ENCODE measurements at regions not wholly inside any gene's neighbourhood (a gene's known extent, or its start where the extent isn't known, plus 50 kb on each side); places are given as distances from the start of the nearest gene placed in this dataset.

- H3K9me3 Mint-ChIP-seq, result peaks cover 1% of the 10 kb centered on the region
- no peak overlapping the region for H3K27ac Mint-ChIP-seq
- H3K4me1 Mint-ChIP-seq, result no peaks in the 10 kb centered on the region
- DNase-seq (ENCODE audit: low spot score in 2 of 2), result no peak
- no peaks in the 10 kb centered on the region for H3K36me3 Mint-ChIP-seq
- H3K4me3 Mint-ChIP-seq, result no peak overlapping the region
- H3K27me3 Mint-ChIP-seq, result peaks cover 18% of the 10 kb centered on the region
- ATAC-seq (ENCODE audit: low read depth), result no peak
Measured at GRCh38 chr17:74148901-74149596, 54.4 kb upstream of the RPL38 start.

GRCh38 chr17:74149597-74150427 is 53.7 kb upstream of the RPL38 start:
- Mint-ChIP-seq H3K4me1 (no peaks in the 10 kb centered on the region), H3K9me3 (no peaks in the 10 kb centered on the region), H3K27me3 (peaks cover 18% of the 10 kb centered on the region), H3K4me3 (no peak overlapping the region), H3K27ac (no peak overlapping the region), H3K36me3 (no peaks in the 10 kb centered on the region)
- ATAC-seq (ENCODE audit: low read depth) (no peak), DNase-seq (ENCODE audit: low spot score in 2 of 2) (no peak)

GRCh38 chr17:74150428-74151025 is 53.0 kb upstream of the RPL38 start:
- Mint-ChIP-seq H3K4me3 (no peak overlapping the region), H3K9me3 (no peaks in the 10 kb centered on the region), H3K27me3 (peaks cover 21% of the 10 kb centered on the region), H3K36me3 (no peaks in the 10 kb centered on the region), H3K4me1 (no peaks in the 10 kb centered on the region), H3K27ac (no peak overlapping the region)
- DNase-seq (ENCODE audit: low spot score in 2 of 2) (no peak), ATAC-seq (ENCODE audit: low read depth) (no peak)

GRCh38 chr17:74151551-74152315 is 51.7 kb upstream of the RPL38 start:
- H3K27me3 Mint-ChIP-seq, result peaks cover 21% of the 10 kb centered on the region
- ATAC-seq (ENCODE audit: low read depth), result no peak
- no peak overlapping the region for H3K4me3 Mint-ChIP-seq

GRCh38 chr17:74152591-74153455 is 50.7 kb upstream of the RPL38 start:
- Mint-ChIP-seq H3K4me1 (no peaks in the 10 kb centered on the region), H3K27me3 (peaks cover 15% of the 10 kb centered on the region), H3K27ac (no peak overlapping the region), H3K36me3 (no peaks in the 10 kb centered on the region), H3K9me3 (no peaks in the 10 kb centered on the region), H3K4me3 (no peak overlapping the region)
- DNase-seq (ENCODE audit: low spot score in 2 of 2) (no peak), ATAC-seq (ENCODE audit: low read depth) (no peak)

More at GRCh38 chr17:74151551-74152315, 51.7 kb upstream of the RPL38 start:
- Mint-ChIP-seq H3K9me3 (no peaks in the 10 kb centered on the region), H3K4me1 (no peaks in the 10 kb centered on the region), H3K36me3 (no peaks in the 10 kb centered on the region), H3K27ac (no peak overlapping the region)
- DNase-seq (ENCODE audit: low spot score in 2 of 2), result no peak

GRCh38 chr17:74153456-74153810 is 50.0 kb upstream of the RPL38 start:
- H3K27ac Mint-ChIP-seq, result no peak overlapping the region
- no peaks in the 10 kb centered on the region for H3K36me3 Mint-ChIP-seq
- peaks cover 15% of the 10 kb centered on the region for H3K27me3 Mint-ChIP-seq
- H3K4me1 Mint-ChIP-seq, result no peaks in the 10 kb centered on the region
- no peaks in the 10 kb centered on the region for H3K9me3 Mint-ChIP-seq
- no peak overlapping the region for H3K4me3 Mint-ChIP-seq
- DNase-seq (ENCODE audit: low spot score in 2 of 2) (no peak), ATAC-seq (ENCODE audit: low read depth) (no peak)
